OCI-LY7 (cell line): ENCODE measurements at regions not wholly inside any gene's neighbourhood (a gene's known extent, or its start where the extent isn't known, plus 50 kb on each side); places are given as distances from the start of the nearest gene placed in this dataset.

Experiments used
- BruUV-seq: library from RNA; stranded (reverse); fragments of 400-500 nt; replicated peaks from 2 replicates; lab custom pipeline; 2021; lab: Mats Ljungman, UMichigan
- CTCF ChIA-PET: fragments of 300-600 bp; sonication (Branson Sonifier 250); formaldehyde crosslinking; loops from one replicate; lab custom pipeline; 2022; ENCODE audit warnings: antibody characterized with exemption; ENCODE audit not compliant: unreplicated experiment; lab: Charles Lee
- POLR2A ChIA-PET: fragments of 300-600 bp; sonication (Branson Sonifier 250); formaldehyde crosslinking; loops from one replicate; lab custom pipeline; 2022; ENCODE audit warnings: antibody characterized with exemption; lab: Charles Lee
- DNase-seq: peaks from one replicate; pipeline ENCODE4 v3.0.0-alpha.2; 2015; ENCODE audit warnings: low spot score
- H2AFZ ChIP-seq: fragments of 200-600 bp; sonication (generic), shearing (Covaris generic); 2 replicates; pipeline ENCODE4 v1.6.1; 2014; ENCODE audit warnings: mild to moderate bottlenecking, antibody characterized with exemption, low read length, moderate library complexity
- H3K27ac ChIP-seq: fragments of 200-600 bp; sonication (generic); 2 replicates; pipeline ENCODE4 v1.5.1; 2014; ENCODE audit warnings: mixed run types, low read depth, mild to moderate bottlenecking, moderate library complexity, low read length, inconsistent platforms; ENCODE audit not compliant: poor library complexity, severe bottlenecking
- H3K36me3 ChIP-seq: fragments of 200-600 bp; sonication (generic); 2 replicates; pipeline ENCODE4 v1.6.1; 2014; ENCODE audit warnings: mild to moderate bottlenecking, antibody characterized with exemption, low read length, moderate library complexity, mixed read lengths; ENCODE audit not compliant: insufficient read depth
- H3K4me1 ChIP-seq: fragments of 200-600 bp; sonication (generic); 2 replicates; pipeline ENCODE4 v1.5.1; 2014; ENCODE audit warnings: mild to moderate bottlenecking, low read length; ENCODE audit not compliant: insufficient read depth, poor library complexity, severe bottlenecking
- H3K4me2 ChIP-seq: fragments of 200-600 bp; sonication (generic); 2 replicates; pipeline ENCODE4 v1.6.1; 2014; ENCODE audit warnings: mild to moderate bottlenecking, low read length
- H3K4me3 ChIP-seq: fragments of 200-600 bp; sonication (generic); 2 replicates; pipeline ENCODE4 v1.5.1; 2014; ENCODE audit warnings: mild to moderate bottlenecking, low read depth, low read length; ENCODE audit not compliant: poor library complexity, severe bottlenecking
- H3K79me2 ChIP-seq: fragments of 200-600 bp; sonication (generic); 2 replicates; pipeline ENCODE4 v1.6.1; 2016; ENCODE audit warnings: low read depth, mild to moderate bottlenecking, low read length, moderate library complexity, mixed read lengths; ENCODE audit not compliant: insufficient read depth
- H3K9me2 ChIP-seq: fragments of 200-600 bp; sonication (generic); 2 replicates; pipeline ENCODE4 v1.6.1; 2016; ENCODE audit warnings: mild to moderate bottlenecking, low read length, mixed read lengths; ENCODE audit not compliant: insufficient read depth
- H3K9me3 ChIP-seq: fragments of 200-600 bp; sonication (generic); 2 replicates; pipeline ENCODE4 v1.6.1; 2014; ENCODE audit warnings: mild to moderate bottlenecking, mixed run types, low read length, mixed read lengths
- H4K20me1 ChIP-seq: fragments of 200-600 bp; sonication (generic); 2 replicates; pipeline ENCODE4 v1.6.1; 2014; ENCODE audit warnings: mild to moderate bottlenecking, antibody characterized with exemption, low read length, moderate library complexity, mixed read lengths; ENCODE audit not compliant: insufficient read depth
- EZH2phosphoT487 ChIP-seq: fragments of 200-600 bp; sonication (generic); IDR thresholded peaks from 2 replicates; pipeline ENCODE4 v1.6.1; 2018; ENCODE audit warnings: low read depth, borderline replicate concordance, mild to moderate bottlenecking, mixed run types, antibody characterized with exemption, low read length, moderate library complexity, mixed read lengths
- intact Hi-C: fragments of 100-400 bp; cut with micrococcal nuclease; formaldehyde crosslinking; loops from one replicate; pipeline ENCODE4 v1.10.0; 2022; ENCODE audit not compliant: unreplicated experiment
- TF ChIP-seq, protein P1 (sequence below): fragments of 200-600 bp; sonication (generic); conservative IDR thresholded peaks from 2 replicates; pipeline ENCODE4 v1.5.1; 2014; ENCODE audit warnings: mild to moderate bottlenecking, antibody characterized with exemption, low read length, moderate library complexity, mixed read lengths

DNA sequence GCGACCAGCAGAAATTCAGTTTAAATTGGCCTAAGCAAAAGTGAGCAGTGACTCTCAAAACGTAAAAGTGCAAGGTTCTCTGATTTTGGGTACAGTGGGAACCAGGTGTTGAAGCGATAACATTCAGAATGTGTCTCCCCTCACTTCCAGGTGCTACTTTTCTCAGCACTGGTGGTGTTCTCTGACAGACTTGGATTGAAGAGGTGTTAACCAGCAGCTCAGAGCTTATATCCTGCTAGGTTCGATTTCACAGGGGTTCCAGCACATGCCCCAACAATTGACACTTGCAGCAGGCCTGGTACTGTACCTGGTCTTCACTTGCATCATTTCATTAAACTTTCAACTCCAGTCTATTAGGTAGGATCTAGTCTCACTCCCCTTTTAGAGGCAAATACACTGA, 680.2 kb downstream of the VRK1 start:
- DNase-seq = no peak
- Histone ChIP-seq H3K9me3 (no peaks in the 10 kb centered on the region), H3K4me3 (no peak overlapping the region), H4K20me1 (no peaks in the 10 kb centered on the region), H2AFZ (no peak overlapping the region), H3K27ac (no peak overlapping the region), H3K9me2 (no peaks in the 10 kb centered on the region), H3K79me2 (no peaks in the 10 kb centered on the region), H3K36me3 (no peaks in the 10 kb centered on the region), H3K4me1 (no peaks in the 10 kb centered on the region), H3K4me2 (no peak overlapping the region)
- intact Hi-C loops = no loop called here
- ChIA-PET CTCF (no interaction called here), POLR2A (no interaction called here)
- TF ChIP-seq, protein P1, sequence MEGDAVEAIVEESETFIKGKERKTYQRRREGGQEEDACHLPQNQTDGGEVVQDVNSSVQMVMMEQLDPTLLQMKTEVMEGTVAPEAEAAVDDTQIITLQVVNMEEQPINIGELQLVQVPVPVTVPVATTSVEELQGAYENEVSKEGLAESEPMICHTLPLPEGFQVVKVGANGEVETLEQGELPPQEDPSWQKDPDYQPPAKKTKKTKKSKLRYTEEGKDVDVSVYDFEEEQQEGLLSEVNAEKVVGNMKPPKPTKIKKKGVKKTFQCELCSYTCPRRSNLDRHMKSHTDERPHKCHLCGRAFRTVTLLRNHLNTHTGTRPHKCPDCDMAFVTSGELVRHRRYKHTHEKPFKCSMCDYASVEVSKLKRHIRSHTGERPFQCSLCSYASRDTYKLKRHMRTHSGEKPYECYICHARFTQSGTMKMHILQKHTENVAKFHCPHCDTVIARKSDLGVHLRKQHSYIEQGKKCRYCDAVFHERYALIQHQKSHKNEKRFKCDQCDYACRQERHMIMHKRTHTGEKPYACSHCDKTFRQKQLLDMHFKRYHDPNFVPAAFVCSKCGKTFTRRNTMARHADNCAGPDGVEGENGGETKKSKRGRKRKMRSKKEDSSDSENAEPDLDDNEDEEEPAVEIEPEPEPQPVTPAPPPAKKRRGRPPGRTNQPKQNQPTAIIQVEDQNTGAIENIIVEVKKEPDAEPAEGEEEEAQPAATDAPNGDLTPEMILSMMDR = no peak
- TF ChIP-seq EZH2phosphoT487 = no peak
- no TSS peak for BruUV-seq

DNA sequence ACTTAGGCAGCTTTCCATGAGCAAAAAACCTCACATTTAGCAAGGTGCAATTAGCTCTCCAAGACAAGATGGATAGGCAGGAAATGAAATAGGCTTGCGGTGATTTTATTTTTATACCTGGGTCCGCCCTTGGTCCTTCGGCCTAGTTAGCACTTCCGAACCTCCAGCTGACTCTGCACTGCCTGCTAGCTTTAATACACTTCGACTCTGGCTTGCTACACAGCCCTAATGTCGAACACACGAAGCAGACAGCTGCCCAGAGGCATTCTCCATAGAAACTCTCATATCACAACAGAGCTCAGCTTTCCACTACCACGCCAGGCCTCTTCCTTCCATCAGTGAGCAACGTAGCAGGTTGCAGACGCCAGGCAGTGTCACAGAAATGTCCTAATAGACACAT, 688.0 kb downstream of the VRK1 start:
- Histone ChIP-seq H3K4me2 (no peak overlapping the region), H3K4me1 (no peaks in the 10 kb centered on the region), H3K79me2 (no peaks in the 10 kb centered on the region), H3K9me3 (no peaks in the 10 kb centered on the region), H3K4me3 (no peak overlapping the region), H2AFZ (no peak overlapping the region), H3K9me2 (no peaks in the 10 kb centered on the region), H3K27ac (no peak overlapping the region), H3K36me3 (no peaks in the 10 kb centered on the region), H4K20me1 (no peaks in the 10 kb centered on the region)
- BruUV-seq = no TSS peak
- ChIA-PET POLR2A (no interaction called here), CTCF (no interaction called here)
- DNase-seq = no peak
- intact Hi-C loops = no loop called here
- TF ChIP-seq, protein P1 = no peak
- no peak for TF ChIP-seq EZH2phosphoT487

- H3K4me1 ChIP-seq = no peaks in the 10 kb centered on the region
- H3K36me3 ChIP-seq = no peaks in the 10 kb centered on the region
- H3K79me2 ChIP-seq = no peaks in the 10 kb centered on the region
- POLR2A ChIA-PET = no interaction called here
- no peaks in the 10 kb centered on the region for H3K9me3 ChIP-seq
- H3K9me2 ChIP-seq = no peaks in the 10 kb centered on the region
- no peak for TF ChIP-seq EZH2phosphoT487
- TF ChIP-seq, protein P1 = no peak
- DNase-seq = no peak
- BruUV-seq = no TSS peak
- no peak overlapping the region for H3K4me3 ChIP-seq
- H4K20me1 ChIP-seq = no peaks in the 10 kb centered on the region
- CTCF ChIA-PET = no interaction called here
- no peak overlapping the region for H3K27ac ChIP-seq
- no peak overlapping the region for H2AFZ ChIP-seq
- H3K4me2 ChIP-seq = no peak overlapping the region
- intact Hi-C loops = no loop called here
Measured at GRCh38 chr14:97486601-97487120, 689.5 kb downstream of the VRK1 start.
